OCI-LY1 (cell line): ENCODE measurements at regions not wholly inside any gene's neighbourhood (a gene's known extent, or its start where the extent isn't known, plus 50 kb on each side); places are given as distances from the start of the nearest gene placed in this dataset.

Source experiments
- CTCF ChIP-seq: fragments of 200-600 bp; sonication (generic), shearing (Covaris generic); IDR thresholded peaks from 2 replicates; pipeline ENCODE4 v1.5.1; 2017; ENCODE audit warnings: mild to moderate bottlenecking, antibody characterized with exemption, low read length, moderate library complexity, mixed read lengths
- EZH2 ChIP-seq: fragments of 200-600 bp; sonication (generic), shearing (Covaris generic); IDR thresholded peaks from 2 replicates; pipeline ENCODE4 v1.8.0; 2017; ENCODE audit warnings: borderline replicate concordance, mixed run types, mild to moderate bottlenecking, antibody characterized with exemption, low read length, moderate library complexity, mixed read lengths

GRCh38 chr3:117129516-117129915 lies 419.9 kb downstream of the TUSC7 start:
- TF ChIP-seq CTCF (no peak), EZH2 (no peak)
